K562 (cell line): ENCODE measurements at regions not wholly inside any gene's neighbourhood (a gene's known extent, or its start where the extent isn't known, plus 50 kb on each side); places are given as distances from the start of the nearest gene placed in this dataset.

ENCODE experiments used
- ATAC-seq: fragments of 200-7000 bp; cut with Tn5 transposase; 3 replicates; pipeline ENCODE4 v1.9.1; 2020; ENCODE audit warnings: moderate library complexity
- BruUV-seq: library from RNA; stranded (reverse); fragments of 400-500 nt; replicated peaks from 2 replicates; lab custom pipeline; 2021; lab: Mats Ljungman, UMichigan
- CTCF ChIA-PET: fragments of 300-600 bp; formaldehyde crosslinking; extraction: SDS; loops from one replicate; lab custom pipeline; 2021; ENCODE audit warnings: low intra/inter-chr PET ratio; lab: Yijun Ruan, JAX
- POLR2A ChIA-PET: fragments of 300-600, 350-650 bp; sonication (Branson Sonifier 250); formaldehyde crosslinking; extraction: SDS; loops from one replicate; lab custom pipeline; 2021; ENCODE audit warnings: antibody characterized with exemption, inconsistent platforms; lab: Yijun Ruan, JAX
- DNase-seq, 4 experiments: peaks; one replicate each; pipeline versions ENCODE4 v3.0.0 to v3.0.0-alpha.2; 2011 to 2018; ENCODE audit warnings: low spot score in 3 of 4, mixed read lengths in 3 of 4; ENCODE audit errors: extremely low read depth in 1 of 4
- FAIRE-seq: peaks from 2 replicates; lab custom pipeline; 2011; peaks lifted over from hg19 to GRCh38; lab: Jason Lieb, UNC
- H2AFZ ChIP-seq: 2 replicates; pipeline ENCODE4 v1.6.0; 2011; ENCODE audit warnings: low read depth, low read length, control low read depth, inconsistent platforms
- H3K27ac ChIP-seq: fragments of 200-600 bp; 3 replicates; pipeline ENCODE4 v1.8.0; 2011; ENCODE audit warnings: low read depth, mild to moderate bottlenecking, control low read depth, inconsistent platforms, low read length, moderate library complexity, mixed read lengths; ENCODE audit errors: extremely low read depth
- H3K27me3 ChIP-seq, 2 experiments: fragments of 300-600 bp in 1 of 2; 2 replicates in 1 of 2; 3 replicates in 1 of 2; pipeline versions ENCODE4 v1.6.0 to v1.8.0; 2011; ENCODE audit warnings: inconsistent platforms in 2 of 2, low read length in 2 of 2, mild to moderate bottlenecking in 1 of 2, mixed read lengths in 1 of 2, moderate library complexity in 1 of 2; ENCODE audit not compliant: control insufficient read depth in 2 of 2, insufficient read depth in 2 of 2
- H3K36me3 ChIP-seq: fragments of 300-600 bp; 3 replicates; pipeline ENCODE4 v1.8.0; 2011; ENCODE audit warnings: mild to moderate bottlenecking, low read length, inconsistent platforms; ENCODE audit not compliant: control insufficient read depth, insufficient read depth
- H3K4me1 ChIP-seq, 2 experiments: fragments of 200-600 bp in 1 of 2; replicated peaks in 1 of 2; 2 replicates in 1 of 2; 3 replicates in 1 of 2; pipeline versions ENCODE4 v1.5.1 to v1.8.0; 2011; ENCODE audit warnings: inconsistent platforms in 2 of 2, low read length in 2 of 2, mild to moderate bottlenecking in 1 of 2, mixed read lengths in 1 of 2, moderate library complexity in 1 of 2; ENCODE audit not compliant: control insufficient read depth in 2 of 2, insufficient read depth in 2 of 2
- H3K4me2 ChIP-seq: 2 replicates; pipeline ENCODE4 v1.6.1; 2011; ENCODE audit warnings: low read length, control low read depth, inconsistent platforms, mixed read lengths; ENCODE audit not compliant: insufficient read depth
- H3K4me3 ChIP-seq: fragments of 200-600 bp; sonication (generic), shearing (Covaris generic); 2 replicates; pipeline ENCODE4 v1.5.1; 2016; ENCODE audit warnings: control low read depth, inconsistent platforms
- H3K79me2 ChIP-seq: fragments of 200-600 bp; 3 replicates; pipeline ENCODE4 v1.8.0; 2011; ENCODE audit warnings: low read length, inconsistent platforms; ENCODE audit not compliant: control insufficient read depth, insufficient read depth
- H3K9ac ChIP-seq, 2 experiments: 2 replicates each; pipeline versions ENCODE4 v1.6.0 to v1.6.1; 2011; ENCODE audit warnings: low read depth in 2 of 2, low read length in 2 of 2, control low read depth in 1 of 2, inconsistent platforms in 1 of 2, mild to moderate bottlenecking in 1 of 2, mixed read lengths in 1 of 2; ENCODE audit not compliant: insufficient read depth in 1 of 2
- H3K9me1 ChIP-seq: one replicate; pipeline ENCODE4 v1.6.0; 2011; ENCODE audit warnings: inconsistent platforms, mild to moderate bottlenecking, low read length, moderate library complexity; ENCODE audit not compliant: control insufficient read depth, insufficient read depth
- H3K9me3 ChIP-seq: replicated peaks from 2 replicates; pipeline ENCODE4 v1.5.1; 2011; ENCODE audit warnings: low read depth, low read length, inconsistent platforms; ENCODE audit not compliant: control insufficient read depth, insufficient read depth
- H4K20me1 ChIP-seq: replicated peaks from 2 replicates; pipeline ENCODE4 v1.6.1; 2011; ENCODE audit warnings: low read length, inconsistent platforms, mixed read lengths; ENCODE audit not compliant: control insufficient read depth, insufficient read depth
- ATF1 ChIP-seq, 2 experiments: fragments of 450-650 bp in 1 of 2; IDR thresholded peaks; 2 replicates each; pipeline ENCODE4 v1.6.1; 2016; ENCODE audit warnings: missing compliant biosample characterization in 1 of 2, missing genetic modification characterization in 1 of 2
- BDP1 ChIP-seq: IDR thresholded peaks from 3 replicates; pipeline ENCODE4 v1.6.1; 2011; ENCODE audit not compliant: insufficient read length, insufficient read depth
- CEBPG ChIP-seq, 3 experiments: fragments of 200-800 bp in 1 of 3; sonication (Bioruptor generic) in 1 of 3; sonication (generic) in 1 of 3; formaldehyde crosslinking in 1 of 3; IDR thresholded peaks in 2 of 3; conservative IDR thresholded peaks in 1 of 3; 2 replicates each; pipeline versions ENCODE4 v1.6.1 to v1.8.0; 2016 to 2022; ENCODE audit warnings: missing compliant biosample characterization in 2 of 3, missing genetic modification characterization in 2 of 3, mild to moderate bottlenecking in 1 of 3, missing genetic modification reagents in 1 of 3
- CHAMP1 ChIP-seq: fragments of 450-650 bp; IDR thresholded peaks from 2 replicates; pipeline ENCODE4 v1.6.1; 2016; ENCODE audit warnings: mild to moderate bottlenecking
- CREBBP ChIP-seq: IDR thresholded peaks from one replicate; pipeline ENCODE4 v1.6.1; 2012; ENCODE audit warnings: low read depth, mild to moderate bottlenecking, control low read depth, inconsistent platforms, low read length
- GABPA ChIP-seq: fragments of 200-800 bp; sonication (Bioruptor generic); conservative IDR thresholded peaks from 2 replicates; pipeline ENCODE4 v1.6.1; 2016; ENCODE audit warnings: low read depth, missing genetic modification characterization, missing compliant biosample characterization
- MYC ChIP-seq, 2 experiments: fragments of 250-450 bp in 1 of 2; sonication (Bioruptor Pico) in 1 of 2; IDR thresholded peaks; 2 replicates each; pipeline versions ENCODE4 v1.5.1 to v1.6.1; 2012 to 2021; ENCODE audit warnings: low read depth in 2 of 2, borderline replicate concordance in 1 of 2, improper control_type of control experiment in 1 of 2, low read length in 1 of 2, mild to moderate bottlenecking in 1 of 2, moderate library complexity in 1 of 2
- RBM39 ChIP-seq: fragments of 200-400 bp; formaldehyde crosslinking; optimal IDR thresholded peaks from 2 replicates; pipeline ENCODE3; 2018; ENCODE audit warnings: low read depth, low read length
- RERE ChIP-seq: sonication (generic); formaldehyde crosslinking; IDR thresholded peaks from 2 replicates; pipeline ENCODE4 v1.8.0; 2023; ENCODE audit warnings: missing genetic modification reagents, mild to moderate bottlenecking, borderline replicate concordance
- SRSF3 ChIP-seq: fragments of 200-400 bp; formaldehyde crosslinking; IDR thresholded peaks from 2 replicates; pipeline ENCODE4 v1.6.1; 2016; ENCODE audit warnings: mild to moderate bottlenecking, low read length, moderate library complexity; ENCODE audit not compliant: insufficient read depth
- STAT5B ChIP-seq: fragments of 250-450 bp; sonication (Bioruptor Pico); IDR thresholded peaks from 2 replicates; pipeline ENCODE4 v1.8.0; 2021; ENCODE audit warnings: mild to moderate bottlenecking, inconsistent platforms
- ZBTB1 ChIP-seq: sonication (generic); formaldehyde crosslinking; IDR thresholded peaks from 2 replicates; pipeline ENCODE4 v1.8.1; 2023; ENCODE audit warnings: missing genetic modification reagents, low read depth, mild to moderate bottlenecking, borderline replicate concordance
- ZNF134 ChIP-seq: fragments of 250-450 bp; sonication (Bioruptor Pico); conservative IDR thresholded peaks from 2 replicates; pipeline ENCODE4 v1.4.0; 2020
- ZNF175 ChIP-seq: fragments of 200-800 bp; sonication (Bioruptor generic); IDR thresholded peaks from 2 replicates; pipeline ENCODE4 v1.6.1; 2016; ENCODE audit warnings: low read depth, mild to moderate bottlenecking, missing genetic modification characterization, missing compliant biosample characterization
- WGBS: fragments of 100-300 bp; shearing (Covaris generic); methylation state at CpG from one replicate; pipeline ENCODE4 v1.1.6; 2016; ENCODE audit warnings: low coverage, mixed read lengths; ENCODE audit not compliant: insufficient coverage; ENCODE audit errors: missing lambda C conversion rate; 5-methylcytosine and 5-hydroxymethylcytosine counted together
- in situ Hi-C: fragments of 300-500 bp; cut with MboI; formaldehyde crosslinking; loops from 4 replicates; pipeline ENCODE4 v1.15.0; 2018; ENCODE audit warnings: inconsistent platforms, mixed read lengths
- intact Hi-C: fragments of 100-400 bp; cut with micrococcal nuclease; formaldehyde crosslinking; loops from 2 replicates; pipeline ENCODE4 v1.14.2; 2022

- Histone ChIP-seq H3K9ac (no peak overlapping the region), H2AFZ (no peak overlapping the region), H3K36me3 (no peaks in the 10 kb centered on the region), H3K9me1 (no peaks in the 10 kb centered on the region), H3K4me3 (no peak overlapping the region), H3K4me1 (no peaks in the 10 kb centered on the region)
- POLR2A ChIA-PET = no interaction called here
- ATAC-seq = no peak
- intact Hi-C loops = no loop called here
- CTCF ChIA-PET = no interaction called here
- TF ChIP-seq ZNF134 (CRISPR knock-in tag) (no peak), BDP1 (no peak), STAT5B (CRISPR knock-in tag) (no peak), GABPA (tag) (no peak), RBM39 (no peak), ZNF175 (CRISPR knock-in tag) (no peak), RERE (CRISPR knock-in tag) (no peak), CHAMP1 (no peak), ZBTB1 (CRISPR knock-in tag) (no peak), SRSF3 (no peak), MYC (IDR thresholded peaks at IDR 0.05; ENCODE audit: low read depth, low read length) (no peak), MYC (CRISPR knock-in tag; IDR thresholded peaks at IDR 0.05; ENCODE audit: borderline replicate concordance, low read depth) (no peak), CREBBP (no peak), CEBPG (CRISPR knock-in tag; IDR thresholded peaks at IDR 0.05) (no peak), CEBPG (tag; conservative IDR thresholded peaks at IDR 0.05 in 1 of 2, IDR thresholded peaks at IDR 0.05 in 1 of 2) (no peak), ATF1 (CRISPR knock-in tag; IDR thresholded peaks at IDR 0.05) (no peak), ATF1 (tag; IDR thresholded peaks at IDR 0.05) (no peak)
- TF ChIP-seq, all 486 proteins: peak for 0
- Histone ChIP-seq H3K79me2 (no peaks in the 10 kb centered on the region), H3K9me3 (no peaks in the 10 kb centered on the region), H3K4me2 (no peak overlapping the region), H3K27me3 (no peaks in the 10 kb centered on the region), H4K20me1 (no peaks in the 10 kb centered on the region), H3K27ac (no peak overlapping the region)
- in situ Hi-C loops = no loop called here
- WGBS = 0% methylated on average over 2 of the region's 2 CpGs
- FAIRE-seq = no peak
- no TSS peak for BruUV-seq
- DNase-seq = no peak
Observed at GRCh38 chr12:127660961-127661360, 606.0 kb upstream of the TMEM132C start.
